ENCODE measurements at regions not wholly inside any gene's neighbourhood (a gene's known extent, or its start where the extent isn't known, plus 50 kb on each side); places are given as distances from the start of the nearest gene placed in this dataset.
"Not testable (repeated sequence)": the region's sequence is repeated elsewhere in the genome, so short reads cannot be mapped to it uniquely, and the experiment has no call there.

GRCh38 chr9:73095425-73095824, 56.2 kb upstream of the ANXA1 start:
- DNase-seq (ENCODE audit: low read depth): no peak

GRCh38 chr9:73093740-73094379, 57.8 kb upstream of the ANXA1 start:
- DNase-seq (ENCODE audit: low read depth): no peak

- no peak for DNase-seq (ENCODE audit: low read depth)
Observed at GRCh38 chr9:73093016-73093739, 58.5 kb upstream of the ANXA1 start.

- no peak for DNase-seq (ENCODE audit: low read depth)
Observed at GRCh38 chr9:73091909-73092308, 59.8 kb upstream of the ANXA1 start.

- DNase-seq (ENCODE audit: low read depth): no peak
Observed at GRCh38 chr9:73090214-73090613, 61.5 kb upstream of the ANXA1 start.

- no peak for DNase-seq (ENCODE audit: low read depth)
Observed at GRCh38 chr9:73089304-73089985, 62.2 kb upstream of the ANXA1 start.

- DNase-seq (ENCODE audit: low read depth): not testable (repeated sequence)
Observed at GRCh38 chr9:73087876-73088275, 63.8 kb upstream of the ANXA1 start.

GRCh38 chr9:73083519-73083918, 68.1 kb upstream of the ANXA1 start:
- DNase-seq (ENCODE audit: low read depth): no peak

GRCh38 chr9:73081979-73082657, 69.5 kb upstream of the ANXA1 start:
- no peak for DNase-seq (ENCODE audit: low read depth)

GRCh38 chr9:73080110-73080694, 71.5 kb upstream of the ANXA1 start:
- no peak for DNase-seq (ENCODE audit: low read depth)

- DNase-seq (ENCODE audit: low read depth): no peak
Observed at GRCh38 chr9:73079326-73079725, 72.3 kb upstream of the ANXA1 start.

- no peak for DNase-seq (ENCODE audit: low read depth)
Observed at GRCh38 chr9:73077625-73078030, 74.0 kb upstream of the ANXA1 start.

- DNase-seq (ENCODE audit: low read depth): no peak
Observed at GRCh38 chr9:73076970-73077369, 74.7 kb upstream of the ANXA1 start.

- no peak for DNase-seq (ENCODE audit: low read depth)
Observed at GRCh38 chr9:73074176-73074708, 77.4 kb upstream of the ANXA1 start.

GRCh38 chr9:73073337-73074175, 78.1 kb upstream of the ANXA1 start:
- no peak for DNase-seq (ENCODE audit: low read depth)

- no peak for DNase-seq (ENCODE audit: low read depth)
Observed at GRCh38 chr9:73067074-73067473, 84.6 kb upstream of the ANXA1 start.

GRCh38 chr9:73065439-73065838, 86.2 kb upstream of the ANXA1 start:
- DNase-seq (ENCODE audit: low read depth): no peak

- no peak for DNase-seq (ENCODE audit: low read depth)
Observed at GRCh38 chr9:73064315-73064714, 87.3 kb upstream of the ANXA1 start.

GRCh38 chr9:73061146-73061545, 90.5 kb upstream of the ANXA1 start:
- DNase-seq (ENCODE audit: low read depth): no peak

- DNase-seq (ENCODE audit: low read depth): no peak
Observed at GRCh38 chr9:73059247-73059646, 92.4 kb upstream of the ANXA1 start.

- no peak for DNase-seq (ENCODE audit: low read depth)
Observed at GRCh38 chr9:73056245-73056644, 95.4 kb upstream of the ANXA1 start.
